H1 (cell line): ENCODE measurements at regions not wholly inside any gene's neighbourhood (a gene's known extent, or its start where the extent isn't known, plus 50 kb on each side); places are given as distances from the start of the nearest gene placed in this dataset.

Experiments
- CEBPB ChIP-seq: IDR thresholded peaks from 2 replicates; pipeline ENCODE4 v1.6.1; 2012; ENCODE audit warnings: low read depth, low read length
- SP1 ChIP-seq: IDR thresholded peaks from 2 replicates; pipeline ENCODE4 v1.6.1; 2011; ENCODE audit warnings: low read depth, low read length
- SUZ12 ChIP-seq: fragments of 200-600 bp; sonication (generic); IDR thresholded peaks from 2 replicates; pipeline ENCODE4 v1.6.1; 2012; ENCODE audit warnings: mild to moderate bottlenecking, inconsistent platforms, low read length, moderate library complexity, mixed read lengths
- TF ChIP-seq, protein P1 (sequence below): fragments of 300-600 bp; sonication (generic); IDR thresholded peaks from 2 replicates; pipeline ENCODE4 v1.7.1; 2012; ENCODE audit warnings: low read length, moderate library complexity, mild to moderate bottlenecking, inconsistent platforms; ENCODE audit not compliant: insufficient replicate concordance
- TF ChIP-seq, protein P2 (sequence below): IDR thresholded peaks from 2 replicates; pipeline ENCODE4 v1.6.1; 2011; ENCODE audit warnings: low read depth, mild to moderate bottlenecking, low read length; ENCODE audit not compliant: insufficient read depth

DNA sequence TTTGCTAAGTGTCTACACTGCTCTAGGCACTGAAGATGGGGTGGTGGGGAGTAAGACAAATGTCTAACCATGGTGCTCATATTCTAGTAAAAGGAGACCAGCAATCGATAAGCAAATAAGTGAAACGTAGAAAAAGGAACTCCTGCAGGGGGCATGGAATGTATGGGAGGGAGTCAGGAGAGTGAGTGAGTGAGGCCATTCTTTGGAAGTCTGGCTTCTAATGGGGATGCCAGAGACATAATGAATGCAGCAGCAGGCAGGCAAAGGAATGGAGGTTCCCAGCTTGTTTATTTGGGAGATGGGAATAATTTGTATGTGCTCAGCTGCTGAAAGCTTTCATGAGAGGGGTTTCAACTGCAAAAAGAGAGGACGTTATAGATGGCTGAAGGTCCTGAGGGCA lies 216.4 kb upstream of the DYNLRB2 start (continued):
- TF ChIP-seq, protein P1, sequence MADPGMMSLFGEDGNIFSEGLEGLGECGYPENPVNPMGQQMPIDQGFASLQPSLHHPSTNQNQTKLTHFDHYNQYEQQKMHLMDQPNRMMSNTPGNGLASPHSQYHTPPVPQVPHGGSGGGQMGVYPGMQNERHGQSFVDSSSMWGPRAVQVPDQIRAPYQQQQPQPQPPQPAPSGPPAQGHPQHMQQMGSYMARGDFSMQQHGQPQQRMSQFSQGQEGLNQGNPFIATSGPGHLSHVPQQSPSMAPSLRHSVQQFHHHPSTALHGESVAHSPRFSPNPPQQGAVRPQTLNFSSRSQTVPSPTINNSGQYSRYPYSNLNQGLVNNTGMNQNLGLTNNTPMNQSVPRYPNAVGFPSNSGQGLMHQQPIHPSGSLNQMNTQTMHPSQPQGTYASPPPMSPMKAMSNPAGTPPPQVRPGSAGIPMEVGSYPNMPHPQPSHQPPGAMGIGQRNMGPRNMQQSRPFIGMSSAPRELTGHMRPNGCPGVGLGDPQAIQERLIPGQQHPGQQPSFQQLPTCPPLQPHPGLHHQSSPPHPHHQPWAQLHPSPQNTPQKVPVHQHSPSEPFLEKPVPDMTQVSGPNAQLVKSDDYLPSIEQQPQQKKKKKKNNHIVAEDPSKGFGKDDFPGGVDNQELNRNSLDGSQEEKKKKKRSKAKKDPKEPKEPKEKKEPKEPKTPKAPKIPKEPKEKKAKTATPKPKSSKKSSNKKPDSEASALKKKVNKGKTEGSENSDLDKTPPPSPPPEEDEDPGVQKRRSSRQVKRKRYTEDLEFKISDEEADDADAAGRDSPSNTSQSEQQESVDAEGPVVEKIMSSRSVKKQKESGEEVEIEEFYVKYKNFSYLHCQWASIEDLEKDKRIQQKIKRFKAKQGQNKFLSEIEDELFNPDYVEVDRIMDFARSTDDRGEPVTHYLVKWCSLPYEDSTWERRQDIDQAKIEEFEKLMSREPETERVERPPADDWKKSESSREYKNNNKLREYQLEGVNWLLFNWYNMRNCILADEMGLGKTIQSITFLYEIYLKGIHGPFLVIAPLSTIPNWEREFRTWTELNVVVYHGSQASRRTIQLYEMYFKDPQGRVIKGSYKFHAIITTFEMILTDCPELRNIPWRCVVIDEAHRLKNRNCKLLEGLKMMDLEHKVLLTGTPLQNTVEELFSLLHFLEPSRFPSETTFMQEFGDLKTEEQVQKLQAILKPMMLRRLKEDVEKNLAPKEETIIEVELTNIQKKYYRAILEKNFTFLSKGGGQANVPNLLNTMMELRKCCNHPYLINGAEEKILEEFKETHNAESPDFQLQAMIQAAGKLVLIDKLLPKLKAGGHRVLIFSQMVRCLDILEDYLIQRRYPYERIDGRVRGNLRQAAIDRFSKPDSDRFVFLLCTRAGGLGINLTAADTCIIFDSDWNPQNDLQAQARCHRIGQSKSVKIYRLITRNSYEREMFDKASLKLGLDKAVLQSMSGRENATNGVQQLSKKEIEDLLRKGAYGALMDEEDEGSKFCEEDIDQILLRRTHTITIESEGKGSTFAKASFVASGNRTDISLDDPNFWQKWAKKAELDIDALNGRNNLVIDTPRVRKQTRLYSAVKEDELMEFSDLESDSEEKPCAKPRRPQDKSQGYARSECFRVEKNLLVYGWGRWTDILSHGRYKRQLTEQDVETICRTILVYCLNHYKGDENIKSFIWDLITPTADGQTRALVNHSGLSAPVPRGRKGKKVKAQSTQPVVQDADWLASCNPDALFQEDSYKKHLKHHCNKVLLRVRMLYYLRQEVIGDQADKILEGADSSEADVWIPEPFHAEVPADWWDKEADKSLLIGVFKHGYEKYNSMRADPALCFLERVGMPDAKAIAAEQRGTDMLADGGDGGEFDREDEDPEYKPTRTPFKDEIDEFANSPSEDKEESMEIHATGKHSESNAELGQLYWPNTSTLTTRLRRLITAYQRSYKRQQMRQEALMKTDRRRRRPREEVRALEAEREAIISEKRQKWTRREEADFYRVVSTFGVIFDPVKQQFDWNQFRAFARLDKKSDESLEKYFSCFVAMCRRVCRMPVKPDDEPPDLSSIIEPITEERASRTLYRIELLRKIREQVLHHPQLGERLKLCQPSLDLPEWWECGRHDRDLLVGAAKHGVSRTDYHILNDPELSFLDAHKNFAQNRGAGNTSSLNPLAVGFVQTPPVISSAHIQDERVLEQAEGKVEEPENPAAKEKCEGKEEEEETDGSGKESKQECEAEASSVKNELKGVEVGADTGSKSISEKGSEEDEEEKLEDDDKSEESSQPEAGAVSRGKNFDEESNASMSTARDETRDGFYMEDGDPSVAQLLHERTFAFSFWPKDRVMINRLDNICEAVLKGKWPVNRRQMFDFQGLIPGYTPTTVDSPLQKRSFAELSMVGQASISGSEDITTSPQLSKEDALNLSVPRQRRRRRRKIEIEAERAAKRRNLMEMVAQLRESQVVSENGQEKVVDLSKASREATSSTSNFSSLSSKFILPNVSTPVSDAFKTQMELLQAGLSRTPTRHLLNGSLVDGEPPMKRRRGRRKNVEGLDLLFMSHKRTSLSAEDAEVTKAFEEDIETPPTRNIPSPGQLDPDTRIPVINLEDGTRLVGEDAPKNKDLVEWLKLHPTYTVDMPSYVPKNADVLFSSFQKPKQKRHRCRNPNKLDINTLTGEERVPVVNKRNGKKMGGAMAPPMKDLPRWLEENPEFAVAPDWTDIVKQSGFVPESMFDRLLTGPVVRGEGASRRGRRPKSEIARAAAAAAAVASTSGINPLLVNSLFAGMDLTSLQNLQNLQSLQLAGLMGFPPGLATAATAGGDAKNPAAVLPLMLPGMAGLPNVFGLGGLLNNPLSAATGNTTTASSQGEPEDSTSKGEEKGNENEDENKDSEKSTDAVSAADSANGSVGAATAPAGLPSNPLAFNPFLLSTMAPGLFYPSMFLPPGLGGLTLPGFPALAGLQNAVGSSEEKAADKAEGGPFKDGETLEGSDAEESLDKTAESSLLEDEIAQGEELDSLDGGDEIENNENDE: no peak
- no peak for TF ChIP-seq SUZ12
- TF ChIP-seq, protein P2, sequence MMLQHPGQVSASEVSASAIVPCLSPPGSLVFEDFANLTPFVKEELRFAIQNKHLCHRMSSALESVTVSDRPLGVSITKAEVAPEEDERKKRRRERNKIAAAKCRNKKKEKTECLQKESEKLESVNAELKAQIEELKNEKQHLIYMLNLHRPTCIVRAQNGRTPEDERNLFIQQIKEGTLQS: no peak
- no peak for TF ChIP-seq SP1
- TF ChIP-seq CEBPB: no peak
- TF ChIP-seq, all 59 proteins: peak for 0
